22Rv1 (cell line): ENCODE measurements at regions not wholly inside any gene's neighbourhood (a gene's known extent, or its start where the extent isn't known, plus 50 kb on each side); places are given as distances from the start of the nearest gene placed in this dataset.

ENCODE experiments used
- ZFX ChIP-seq: fragments of 450-650 bp; IDR thresholded peaks from 2 replicates; pipeline ENCODE4 v1.6.1; 2017; ENCODE audit warnings: antibody characterized with exemption, borderline replicate concordance
- TF ChIP-seq, protein P1 (sequence below): fragments of 450-650 bp; IDR thresholded peaks from 2 replicates; pipeline ENCODE4 v1.5.1; 2017; ENCODE audit warnings: mild to moderate bottlenecking

DNA sequence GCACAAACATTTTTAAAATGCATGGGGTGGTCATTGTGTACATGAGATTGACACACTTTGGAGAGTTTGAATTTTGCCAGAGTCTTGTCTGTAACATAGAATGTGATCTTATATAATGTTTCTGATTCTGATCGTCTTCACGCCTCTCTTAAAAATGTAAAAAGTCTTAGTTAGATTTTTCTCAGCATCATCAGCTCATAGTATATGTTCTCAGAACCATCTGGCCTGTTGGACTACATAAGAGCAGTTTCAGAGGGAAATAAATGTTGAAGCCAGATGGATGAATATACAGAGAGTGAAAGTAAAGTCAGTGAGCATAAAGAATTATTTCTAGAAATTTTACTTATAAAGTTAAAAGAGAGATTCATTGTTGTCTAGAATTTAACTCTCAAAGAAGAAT is 789.9 kb upstream of the MIR17HG start:
- TF ChIP-seq, protein P1, sequence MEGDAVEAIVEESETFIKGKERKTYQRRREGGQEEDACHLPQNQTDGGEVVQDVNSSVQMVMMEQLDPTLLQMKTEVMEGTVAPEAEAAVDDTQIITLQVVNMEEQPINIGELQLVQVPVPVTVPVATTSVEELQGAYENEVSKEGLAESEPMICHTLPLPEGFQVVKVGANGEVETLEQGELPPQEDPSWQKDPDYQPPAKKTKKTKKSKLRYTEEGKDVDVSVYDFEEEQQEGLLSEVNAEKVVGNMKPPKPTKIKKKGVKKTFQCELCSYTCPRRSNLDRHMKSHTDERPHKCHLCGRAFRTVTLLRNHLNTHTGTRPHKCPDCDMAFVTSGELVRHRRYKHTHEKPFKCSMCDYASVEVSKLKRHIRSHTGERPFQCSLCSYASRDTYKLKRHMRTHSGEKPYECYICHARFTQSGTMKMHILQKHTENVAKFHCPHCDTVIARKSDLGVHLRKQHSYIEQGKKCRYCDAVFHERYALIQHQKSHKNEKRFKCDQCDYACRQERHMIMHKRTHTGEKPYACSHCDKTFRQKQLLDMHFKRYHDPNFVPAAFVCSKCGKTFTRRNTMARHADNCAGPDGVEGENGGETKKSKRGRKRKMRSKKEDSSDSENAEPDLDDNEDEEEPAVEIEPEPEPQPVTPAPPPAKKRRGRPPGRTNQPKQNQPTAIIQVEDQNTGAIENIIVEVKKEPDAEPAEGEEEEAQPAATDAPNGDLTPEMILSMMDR, result no peak
- no peak for TF ChIP-seq ZFX
